HEK293 (cell line): ENCODE measurements at regions not wholly inside any gene's neighbourhood (a gene's known extent, or its start where the extent isn't known, plus 50 kb on each side); places are given as distances from the start of the nearest gene placed in this dataset.

Experiments
- CTCF ChIP-seq: fragments of 450-650 bp; formaldehyde crosslinking; IDR thresholded peaks from 2 replicates; pipeline ENCODE4 v1.5.1; 2016; ENCODE audit warnings: missing biosample characterization, missing genetic modification characterization
- GFI1B ChIP-seq: fragments of 450-650 bp; formaldehyde crosslinking; IDR thresholded peaks from 2 replicates; pipeline ENCODE4 v1.5.1; 2016; ENCODE audit warnings: missing biosample characterization, missing genetic modification characterization
- KLF16 ChIP-seq: fragments of 450-650 bp; formaldehyde crosslinking; IDR thresholded peaks from 2 replicates; pipeline ENCODE4 v1.5.1; 2017; ENCODE audit warnings: missing biosample characterization, missing genetic modification characterization
- PRDM4 ChIP-seq: fragments of 450-650 bp; formaldehyde crosslinking; IDR thresholded peaks from 2 replicates; pipeline ENCODE4 v1.5.1; 2017; ENCODE audit warnings: missing biosample characterization, missing genetic modification characterization
- TCF7L2 ChIP-seq: IDR thresholded peaks from 2 replicates; pipeline ENCODE4 v1.6.1; 2011; ENCODE audit warnings: low read depth, mild to moderate bottlenecking, inconsistent platforms, low read length, moderate library complexity, borderline replicate concordance
- ZBTB8A ChIP-seq: fragments of 450-650 bp; formaldehyde crosslinking; IDR thresholded peaks from 2 replicates; pipeline ENCODE4 v1.5.1; 2016; ENCODE audit warnings: missing biosample characterization, missing genetic modification characterization
- ZEB2 ChIP-seq: fragments of 450-650 bp; formaldehyde crosslinking; IDR thresholded peaks from 2 replicates; pipeline ENCODE4 v1.5.1; 2016; ENCODE audit warnings: missing biosample characterization, missing genetic modification characterization
- ZNF114 ChIP-seq: fragments of 450-650 bp; formaldehyde crosslinking; IDR thresholded peaks from 2 replicates; pipeline ENCODE4 v1.5.0; 2017; ENCODE audit warnings: missing biosample characterization, missing genetic modification characterization
- ZNF184 ChIP-seq: fragments of 450-650 bp; IDR thresholded peaks from 2 replicates; pipeline ENCODE4 v1.5.1; 2018; ENCODE audit warnings: missing biosample characterization, mild to moderate bottlenecking, missing genetic modification characterization
- ZNF274 ChIP-seq, 2 experiments: fragments of 200-500 bp in 1 of 2; fragments of 450-650 bp in 1 of 2; sonication (Bioruptor generic) in 1 of 2; formaldehyde crosslinking in 1 of 2; IDR thresholded peaks; 2 replicates each; pipeline versions ENCODE4 v1.5.1 to v1.6.1; 2014 to 2016; ENCODE audit warnings: borderline replicate concordance in 1 of 2, inconsistent platforms in 1 of 2, low read length in 1 of 2, missing biosample characterization in 1 of 2, missing genetic modification characterization in 1 of 2
- ZNF792 ChIP-seq: fragments of 450-650 bp; formaldehyde crosslinking; IDR thresholded peaks from 2 replicates; pipeline ENCODE4 v1.5.1; 2016; ENCODE audit warnings: missing biosample characterization, missing genetic modification characterization
- TF ChIP-seq, protein P1 (sequence below): fragments of 450-650 bp; formaldehyde crosslinking; IDR thresholded peaks from 2 replicates; pipeline ENCODE4 v1.5.1; 2016; ENCODE audit warnings: missing biosample characterization, missing genetic modification characterization

GRCh38 chr10:8504499-8504898 is 450.0 kb downstream of the GATA3 start:
- TF ChIP-seq CTCF (tag by site-specific recombination) (no peak), ZNF184 (no peak), ZNF274 (IDR thresholded peaks at IDR 0.05; ENCODE audit: low read length) (no peak), ZNF274 (tag by site-specific recombination; IDR thresholded peaks at IDR 0.05; ENCODE audit: borderline replicate concordance) (no peak), GFI1B (no peak), PRDM4 (no peak), KLF16 (no peak), ZNF792 (no peak), ZBTB8A (tag by site-specific recombination) (no peak), TCF7L2 (no peak), ZNF114 (tag by site-specific recombination) (no peak), ZEB2 (tag by site-specific recombination) (no peak)
- TF ChIP-seq, protein P1, sequence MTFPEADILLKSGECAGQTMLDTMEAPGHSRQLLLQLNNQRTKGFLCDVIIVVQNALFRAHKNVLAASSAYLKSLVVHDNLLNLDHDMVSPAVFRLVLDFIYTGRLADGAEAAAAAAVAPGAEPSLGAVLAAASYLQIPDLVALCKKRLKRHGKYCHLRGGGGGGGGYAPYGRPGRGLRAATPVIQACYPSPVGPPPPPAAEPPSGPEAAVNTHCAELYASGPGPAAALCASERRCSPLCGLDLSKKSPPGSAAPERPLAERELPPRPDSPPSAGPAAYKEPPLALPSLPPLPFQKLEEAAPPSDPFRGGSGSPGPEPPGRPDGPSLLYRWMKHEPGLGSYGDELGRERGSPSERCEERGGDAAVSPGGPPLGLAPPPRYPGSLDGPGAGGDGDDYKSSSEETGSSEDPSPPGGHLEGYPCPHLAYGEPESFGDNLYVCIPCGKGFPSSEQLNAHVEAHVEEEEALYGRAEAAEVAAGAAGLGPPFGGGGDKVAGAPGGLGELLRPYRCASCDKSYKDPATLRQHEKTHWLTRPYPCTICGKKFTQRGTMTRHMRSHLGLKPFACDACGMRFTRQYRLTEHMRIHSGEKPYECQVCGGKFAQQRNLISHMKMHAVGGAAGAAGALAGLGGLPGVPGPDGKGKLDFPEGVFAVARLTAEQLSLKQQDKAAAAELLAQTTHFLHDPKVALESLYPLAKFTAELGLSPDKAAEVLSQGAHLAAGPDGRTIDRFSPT (tag by site-specific recombination): no peak
